Right renal pelvis (tissue), 4 donors: ENCODE measurements at regions not wholly inside any gene's neighbourhood (a gene's known extent, or its start where the extent isn't known, plus 50 kb on each side); places are given as distances from the start of the nearest gene placed in this dataset.

Source experiments
- DNase-seq, 4 donors: peaks; one replicate each; pipeline ENCODE4 v3.0.0-alpha.2; 2013; ENCODE audit warnings: low read depth in 4 of 4, low spot score in 3 of 4, missing footprints in 1 of 4

DNA sequence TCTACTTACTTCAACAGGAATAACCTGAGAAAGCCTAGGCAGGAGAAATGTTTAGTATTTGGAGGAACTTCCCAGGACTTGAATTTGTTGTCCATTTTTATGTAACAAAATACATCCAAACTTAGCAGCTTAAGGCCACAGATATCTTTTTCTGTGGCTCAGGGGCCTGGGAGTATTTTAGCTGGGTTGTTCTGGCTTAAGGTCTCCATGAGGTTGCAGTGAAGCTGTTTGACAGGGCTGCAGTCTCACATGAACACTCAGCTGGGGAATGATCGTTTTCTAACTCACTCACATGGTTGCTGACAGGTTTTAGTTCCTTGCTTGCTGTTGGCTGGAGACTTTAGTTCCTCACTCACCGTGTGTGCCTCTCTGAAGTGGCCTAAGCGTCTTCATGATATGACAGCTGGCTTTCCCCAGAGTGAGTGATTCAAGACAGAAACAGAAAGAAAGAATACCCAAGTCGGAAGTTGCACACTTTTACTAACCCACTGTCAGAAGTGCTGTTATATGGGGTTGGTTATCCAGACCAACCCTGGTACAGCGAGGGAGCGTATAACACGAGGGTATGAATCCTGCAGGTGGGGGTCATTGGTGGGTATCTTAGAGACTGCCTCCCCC is 229.7 kb upstream of the TBL1XR1 start:
- DNase-seq, result no peak

DNA sequence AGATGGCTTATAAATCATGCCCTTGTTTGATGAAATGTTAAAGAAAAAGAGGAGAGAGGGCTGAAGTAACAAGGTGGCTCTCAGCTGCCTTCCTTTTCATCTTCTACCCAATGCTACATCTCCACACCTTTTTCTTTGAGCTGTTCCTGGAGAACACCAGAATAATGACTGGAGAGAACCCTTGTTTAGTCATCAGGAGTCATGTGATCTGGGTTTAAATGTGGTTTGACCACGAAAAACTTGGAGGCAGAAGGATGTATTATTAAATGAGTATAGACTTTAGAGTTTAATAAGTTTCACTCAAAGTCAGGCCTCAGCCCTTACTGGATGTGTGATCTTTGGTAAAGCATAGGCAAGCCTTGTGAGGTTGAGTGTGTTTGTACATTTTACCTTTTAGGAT is 230.3 kb upstream of the TBL1XR1 start:
- DNase-seq, result no peak

DNA sequence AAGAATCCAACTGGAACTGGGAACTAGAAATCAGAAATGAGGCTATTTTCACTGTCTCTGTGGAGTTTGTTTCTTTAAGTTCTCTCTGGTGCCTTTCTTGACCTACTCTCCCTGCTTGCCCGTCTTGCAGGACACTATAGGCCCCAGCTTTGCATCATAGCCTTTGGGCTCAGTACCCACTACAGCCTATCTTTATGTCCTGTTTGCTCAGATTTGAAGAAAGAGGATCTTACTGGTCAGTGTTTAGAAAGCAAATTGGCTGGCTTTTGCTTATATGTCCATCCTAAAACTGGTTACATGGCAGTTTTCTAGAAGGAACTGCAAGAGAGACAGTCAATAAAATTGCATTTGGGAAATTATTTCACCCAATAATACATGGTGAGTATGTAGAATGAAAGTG is 231.8 kb upstream of the TBL1XR1 start:
- DNase-seq, result no peak

DNA sequence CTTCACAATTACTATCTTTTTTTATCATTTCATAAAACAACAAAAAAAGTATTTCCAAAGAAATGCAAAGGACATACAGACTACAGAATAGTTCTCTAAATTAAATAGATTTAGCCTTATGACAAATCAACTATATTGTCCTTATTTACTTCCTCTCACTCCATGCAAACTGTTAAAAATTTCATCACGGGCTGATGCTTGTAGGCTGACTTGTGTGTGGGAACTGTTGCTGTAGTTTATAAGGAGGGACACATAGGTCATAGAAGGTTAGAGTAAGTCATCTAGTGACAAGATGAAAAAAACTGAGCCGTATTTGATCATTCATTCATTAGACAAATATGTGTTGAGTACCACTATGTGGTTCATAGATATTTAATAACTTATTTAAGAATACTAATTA is 232.5 kb upstream of the TBL1XR1 start:
- DNase-seq, result no peak

DNA sequence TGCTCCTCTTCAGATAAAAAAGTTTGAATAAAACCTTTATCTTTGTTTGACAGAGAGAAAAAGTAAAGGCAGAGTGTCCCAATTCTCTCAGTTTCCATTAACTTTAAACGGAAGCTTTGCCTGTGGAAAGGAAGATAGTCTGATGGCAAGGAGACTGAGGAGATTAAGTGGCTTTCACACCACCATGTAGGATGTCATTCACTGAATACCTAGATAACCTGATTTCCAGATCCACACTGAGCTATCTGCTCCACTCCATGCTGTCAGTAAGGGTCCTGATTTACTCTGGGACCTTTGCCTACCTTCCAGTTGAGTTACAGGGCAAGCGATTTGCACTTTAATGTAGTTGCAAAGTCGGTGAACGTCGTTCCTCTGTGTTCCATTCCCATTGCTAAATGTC is 233.4 kb upstream of the TBL1XR1 start:
- DNase-seq, result no peak

DNA sequence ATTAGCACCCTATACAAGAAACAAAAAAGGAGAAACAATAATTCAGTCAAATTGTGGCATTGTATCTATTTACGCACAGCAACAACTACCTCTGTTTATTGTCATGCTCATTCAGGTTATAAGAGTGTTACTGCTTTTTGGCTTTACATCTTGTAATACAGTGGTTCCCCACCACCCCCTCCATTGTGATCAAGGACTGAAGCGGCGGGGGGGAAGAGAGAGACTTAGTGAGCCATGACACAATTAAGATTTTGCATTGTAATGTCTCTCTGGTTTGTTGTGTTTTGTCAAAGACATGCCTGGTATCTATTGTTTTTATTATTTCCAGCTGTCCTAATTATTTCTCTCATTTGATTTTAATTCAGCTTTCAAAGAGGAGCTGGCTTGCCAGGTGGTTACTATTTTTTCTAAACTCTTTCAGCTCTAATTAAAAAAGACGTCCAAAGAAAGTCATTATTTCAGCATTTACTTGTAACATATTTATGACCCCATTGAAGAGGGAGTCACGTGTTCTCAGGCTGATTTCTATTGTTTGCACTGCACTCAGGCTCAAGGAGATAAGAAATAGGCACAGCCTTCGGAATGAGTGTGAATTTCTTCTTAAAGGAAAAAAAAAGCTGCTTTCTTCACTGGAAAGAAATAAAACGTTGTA is 234.4 kb upstream of the TBL1XR1 start:
- DNase-seq, result no peak

DNA sequence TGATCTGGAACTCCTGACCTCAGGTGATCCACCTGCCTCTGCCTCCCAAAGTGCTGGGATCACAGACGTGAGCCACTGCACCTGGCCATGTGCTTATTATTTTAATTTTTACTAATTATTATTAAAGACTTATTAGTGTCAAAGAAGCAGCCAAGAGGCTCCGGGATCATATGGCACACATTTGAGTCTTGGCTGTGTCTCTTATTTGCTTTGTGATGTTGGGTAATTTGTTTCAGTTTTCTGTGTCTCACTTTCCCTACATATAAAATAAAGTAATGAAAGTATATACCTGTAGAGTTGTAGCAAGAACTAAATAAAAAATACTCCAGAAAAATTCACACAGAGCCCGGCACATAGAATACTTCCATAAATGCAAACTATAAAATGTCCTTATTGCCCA is 238.0 kb upstream of the TBL1XR1 start:
- DNase-seq, result no peak

DNA sequence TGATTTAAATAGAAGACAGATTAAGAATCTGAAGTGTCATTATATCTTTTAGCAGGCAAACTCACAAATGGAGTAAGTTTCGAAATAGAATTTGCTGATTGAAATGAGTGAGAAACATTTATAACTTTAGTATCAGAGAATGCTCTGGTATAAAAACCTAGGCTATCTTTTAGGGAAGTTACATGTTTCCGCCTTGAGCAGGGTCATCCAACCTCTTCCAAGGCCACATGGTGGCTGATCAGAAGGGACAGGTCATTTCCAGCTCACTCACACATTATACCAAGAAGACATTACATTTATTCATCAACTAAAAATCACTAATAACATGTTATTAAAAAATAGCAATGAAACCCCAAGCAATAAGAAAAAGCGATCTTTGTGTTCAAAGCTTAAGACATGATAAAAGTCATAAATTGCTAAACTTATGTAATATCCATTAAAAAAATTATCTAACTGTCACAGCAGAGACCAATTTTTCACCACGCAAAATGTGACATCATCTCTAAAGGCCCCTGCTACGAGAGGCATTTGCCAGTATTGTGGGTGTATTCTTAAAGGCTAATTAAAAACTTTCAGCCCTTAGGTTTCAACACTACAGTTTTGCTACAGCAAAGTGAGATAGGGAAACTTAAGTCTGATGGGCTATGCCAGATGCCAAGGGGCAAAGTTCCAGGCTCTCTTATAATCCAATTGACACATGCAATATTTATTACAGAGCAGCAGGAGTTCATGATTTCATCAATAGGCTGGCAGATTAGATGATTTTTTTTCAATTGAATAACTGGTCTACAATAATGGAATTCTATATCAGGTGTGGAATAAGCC is 240.4 kb upstream of the TBL1XR1 start:
- DNase-seq, result no peak

DNA sequence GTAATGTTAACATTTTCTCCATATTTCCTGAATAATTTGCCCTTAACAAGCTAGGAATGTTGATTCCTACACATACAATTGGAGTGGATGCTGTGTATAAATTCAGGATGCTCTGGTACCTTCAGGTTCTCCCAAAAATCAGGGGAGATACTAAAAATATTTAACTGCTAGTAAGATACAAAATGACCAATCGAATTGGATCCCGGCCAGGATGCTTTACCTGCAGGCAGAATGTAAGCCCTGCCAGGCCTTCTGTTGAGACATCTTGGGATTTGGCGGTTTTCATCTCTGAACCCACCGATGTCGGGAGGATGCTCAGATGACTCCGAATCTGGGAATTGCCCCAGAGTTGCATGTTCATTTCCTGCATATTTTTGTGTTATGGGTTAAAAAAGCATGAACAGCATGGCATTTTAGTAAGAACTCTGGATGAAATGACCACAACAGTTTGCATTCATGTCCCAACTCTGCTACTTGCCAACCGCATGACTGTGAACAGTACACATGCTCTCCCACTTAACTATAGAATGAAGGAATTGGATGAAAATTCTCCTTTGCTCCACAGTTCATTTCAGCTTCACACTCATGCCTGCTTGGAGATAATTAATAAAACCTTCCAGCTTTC is 241.4 kb upstream of the TBL1XR1 start:
- DNase-seq, result no peak

DNA sequence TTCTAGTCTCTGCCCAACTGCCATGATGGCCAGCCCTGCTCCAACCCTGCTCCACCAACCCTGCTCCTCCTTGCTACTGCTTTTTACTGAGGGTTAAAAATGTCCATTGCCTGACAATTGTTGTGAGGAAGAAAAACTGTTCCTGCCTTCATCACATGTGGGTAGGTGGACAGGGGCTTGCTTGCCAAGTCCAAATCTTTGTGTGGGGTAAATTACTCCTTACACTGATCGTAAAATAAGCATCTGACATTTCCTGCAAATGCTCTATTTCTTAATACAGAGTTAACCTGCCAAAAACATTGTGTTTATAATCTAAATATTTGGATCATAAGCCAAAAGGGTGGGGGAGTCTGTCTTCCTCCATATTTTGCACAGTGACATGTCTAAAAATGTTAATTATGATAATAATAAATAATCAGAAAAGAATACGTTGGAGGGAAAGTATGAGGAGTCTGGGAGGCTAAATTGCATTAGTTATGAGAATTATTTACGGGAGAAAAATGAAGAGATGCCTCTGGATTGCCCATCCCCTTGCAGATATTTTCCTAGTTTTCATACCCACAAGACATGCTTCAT is 242.5 kb upstream of the TBL1XR1 start:
- no peak for DNase-seq

DNA sequence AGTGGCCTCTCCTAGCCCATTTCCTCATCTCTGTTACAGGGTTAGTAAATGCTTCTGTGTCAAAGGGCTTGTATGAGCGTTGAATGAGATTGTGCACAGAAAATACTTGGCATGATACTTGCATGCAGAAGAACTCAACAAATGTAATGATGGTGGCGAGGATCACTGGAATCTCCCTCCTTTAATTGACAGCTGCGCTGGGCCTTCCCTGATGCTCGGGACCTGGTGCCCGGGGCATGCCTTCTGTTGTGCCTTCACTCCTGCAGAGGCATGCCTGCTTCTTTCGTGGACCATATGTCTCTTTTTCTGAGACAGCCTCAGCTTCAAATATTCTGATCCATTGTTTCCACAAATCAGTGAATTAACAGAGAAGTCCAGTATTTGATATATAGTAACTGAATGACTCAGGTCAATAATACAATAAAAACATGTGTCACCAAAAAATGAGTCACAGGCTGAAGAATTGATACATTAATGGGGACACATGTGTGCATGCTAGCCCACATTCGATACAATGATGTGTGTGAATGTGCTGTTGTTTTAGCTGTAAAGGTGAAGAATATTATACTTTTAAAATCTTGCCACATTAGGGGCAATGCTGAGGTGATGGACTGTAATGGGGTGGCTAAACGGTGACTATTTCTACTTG is 243.3 kb upstream of the TBL1XR1 start:
- DNase-seq, result no peak

DNA sequence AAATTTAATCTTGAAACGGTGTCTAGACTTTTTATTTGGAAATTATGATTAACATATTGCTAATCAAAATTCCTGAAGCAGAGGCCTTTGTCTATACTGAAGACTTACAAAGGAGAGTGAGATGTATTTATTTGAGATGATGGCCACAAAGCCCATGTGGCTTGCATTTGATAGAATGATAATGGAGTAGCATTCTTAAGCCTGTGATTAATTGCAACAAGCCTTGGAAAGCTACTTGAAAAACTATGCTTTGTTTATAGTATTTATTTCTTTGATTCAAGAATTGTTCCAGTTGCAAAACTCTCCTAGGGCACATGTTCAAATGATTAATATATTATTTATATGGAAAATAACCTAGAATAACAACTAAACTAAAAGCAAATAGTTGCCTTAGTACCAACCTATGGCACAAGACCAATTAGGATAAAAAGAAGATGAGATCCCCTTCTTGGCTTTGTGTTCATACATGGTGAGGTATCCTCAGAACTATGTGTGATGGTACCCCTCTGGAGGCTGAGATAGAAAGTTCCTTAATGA is 244.1 kb upstream of the TBL1XR1 start:
- DNase-seq, result no peak

DNA sequence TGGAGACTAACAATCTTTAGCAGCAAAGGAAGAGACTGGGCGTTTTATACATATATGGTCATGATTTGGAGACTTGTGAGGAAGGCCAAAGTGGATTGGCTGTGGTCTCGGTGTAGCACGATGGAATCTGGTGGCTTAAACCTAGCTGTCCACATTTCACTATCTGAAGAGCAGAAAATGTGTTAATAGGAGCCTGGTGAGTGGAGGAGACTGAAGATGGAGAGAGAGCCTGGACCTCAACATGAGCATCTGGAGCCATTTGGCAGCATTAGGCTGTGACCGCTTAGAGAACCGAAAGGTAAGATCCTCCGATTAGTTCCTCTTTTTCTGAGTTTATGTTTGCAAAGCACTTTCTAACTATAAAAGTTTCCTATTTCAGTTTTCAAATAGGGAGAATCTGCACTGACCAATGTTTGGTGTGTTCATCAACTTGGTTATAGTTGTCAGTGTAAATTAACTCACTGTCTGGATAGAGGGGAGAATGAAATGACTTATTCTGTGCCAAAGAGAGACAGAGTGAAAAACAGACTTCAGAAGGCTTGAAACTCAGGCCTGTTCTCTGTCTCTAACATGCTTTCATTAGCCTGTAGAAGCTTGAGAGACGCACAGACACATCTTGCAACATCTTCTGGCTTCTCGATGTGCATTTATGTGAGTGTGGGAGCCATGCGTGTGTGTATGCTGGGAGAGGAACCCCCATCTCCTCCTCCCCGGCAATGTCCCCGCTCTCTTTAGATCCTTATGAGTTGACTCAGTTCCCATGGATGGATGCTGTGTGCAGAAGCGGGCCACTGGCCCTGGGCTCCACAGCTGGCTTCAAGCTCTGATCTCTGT is 244.7 kb upstream of the TBL1XR1 start:
- DNase-seq, result no peak

DNA sequence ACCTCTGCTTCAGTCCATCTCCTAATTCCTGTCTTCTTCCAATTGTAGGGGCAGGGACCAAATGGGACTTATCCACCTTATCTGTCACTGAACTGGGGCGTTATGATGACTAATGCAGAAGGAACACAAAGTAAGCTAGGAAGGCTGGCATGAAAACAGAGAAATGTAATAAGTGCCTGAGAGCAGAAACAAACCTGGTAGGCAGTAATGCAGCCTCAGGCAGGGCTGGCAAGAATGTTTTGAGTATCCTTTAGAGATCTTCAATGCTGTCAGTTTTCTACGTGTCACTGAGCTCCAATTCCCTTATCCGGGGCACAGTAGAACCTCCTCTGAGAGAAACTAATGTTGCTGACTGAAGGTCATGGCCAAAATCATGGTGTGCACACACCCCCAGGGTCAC is 246.2 kb upstream of the TBL1XR1 start:
- no peak for DNase-seq

DNA sequence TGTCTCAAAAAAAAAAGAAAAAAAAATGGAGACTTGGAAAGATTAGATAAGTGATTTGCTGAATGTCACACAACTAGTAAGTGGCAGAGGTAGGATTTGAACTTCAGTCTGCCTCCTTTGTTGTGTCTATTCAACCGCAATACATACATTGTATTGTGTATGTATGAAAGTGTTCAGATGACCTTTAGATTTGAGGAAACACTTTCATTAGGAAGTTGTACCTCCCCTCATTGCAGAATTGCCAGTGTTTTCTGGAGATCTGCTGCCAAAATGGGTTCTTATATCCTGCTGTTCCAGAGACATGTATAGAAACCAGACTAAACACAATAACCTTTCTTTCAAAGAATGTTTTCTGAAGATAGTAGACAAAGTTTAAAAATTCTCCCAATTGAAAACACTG is 247.4 kb upstream of the TBL1XR1 start:
- no peak for DNase-seq

DNA sequence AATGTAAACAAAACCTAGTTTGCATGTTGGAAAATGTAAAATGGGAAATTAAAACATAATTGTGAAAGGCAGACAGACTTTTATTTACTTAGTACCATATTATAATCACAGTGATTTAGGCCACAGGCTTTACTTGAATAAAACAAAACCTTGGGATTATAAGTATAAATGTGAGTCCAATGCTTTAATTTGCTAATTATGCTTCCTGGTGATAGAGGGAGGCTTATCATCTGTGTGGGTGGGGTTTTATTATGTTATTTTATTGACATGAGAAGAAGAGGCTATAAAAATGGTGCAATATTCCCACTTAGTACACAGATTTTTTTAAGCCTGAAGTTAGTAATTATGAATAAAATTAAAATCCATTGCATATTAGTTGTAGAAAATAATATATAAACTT is 248.3 kb upstream of the TBL1XR1 start:
- DNase-seq, result no peak

DNA sequence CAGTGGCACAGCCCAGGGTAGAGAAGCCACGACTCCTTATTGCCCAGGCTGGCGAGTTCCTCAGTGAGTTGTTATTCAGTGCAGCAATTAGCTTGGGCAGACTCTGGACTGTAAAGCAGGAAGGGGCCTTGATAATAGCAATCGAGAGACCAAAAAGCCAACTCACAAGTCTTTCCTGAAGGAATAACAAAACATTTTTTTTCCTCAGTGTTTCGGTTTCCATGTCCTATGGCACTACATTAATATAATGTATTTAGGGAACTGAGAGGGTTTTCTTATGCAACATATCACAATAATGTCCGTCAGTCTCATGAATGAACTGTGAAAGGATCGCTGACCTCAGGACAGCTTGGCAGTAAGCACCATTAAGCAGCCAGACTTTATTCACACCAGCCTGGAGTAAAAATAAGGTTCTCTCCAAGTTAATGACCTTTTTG is 248.9 kb upstream of the TBL1XR1 start:
- no peak for DNase-seq

DNA sequence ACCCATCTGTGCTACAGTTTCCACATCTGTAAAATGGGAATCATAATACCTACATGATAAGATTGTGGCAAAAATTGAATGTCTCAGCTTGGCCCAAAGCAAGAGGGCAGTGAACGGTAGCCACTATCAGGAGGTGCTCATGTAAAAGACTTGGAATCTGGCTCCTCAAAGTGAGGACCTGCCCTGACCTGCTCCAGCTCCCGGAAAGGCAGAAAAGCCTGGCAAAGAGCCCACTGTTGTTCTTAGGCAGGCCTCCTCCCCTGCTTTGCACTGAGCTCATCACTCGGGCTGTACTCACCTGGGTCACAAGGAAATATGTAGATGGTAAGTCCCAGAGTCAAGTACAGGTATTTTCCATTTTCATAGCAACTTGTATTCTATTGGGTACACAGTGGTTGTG is 250.7 kb upstream of the TBL1XR1 start:
- no peak for DNase-seq

DNA sequence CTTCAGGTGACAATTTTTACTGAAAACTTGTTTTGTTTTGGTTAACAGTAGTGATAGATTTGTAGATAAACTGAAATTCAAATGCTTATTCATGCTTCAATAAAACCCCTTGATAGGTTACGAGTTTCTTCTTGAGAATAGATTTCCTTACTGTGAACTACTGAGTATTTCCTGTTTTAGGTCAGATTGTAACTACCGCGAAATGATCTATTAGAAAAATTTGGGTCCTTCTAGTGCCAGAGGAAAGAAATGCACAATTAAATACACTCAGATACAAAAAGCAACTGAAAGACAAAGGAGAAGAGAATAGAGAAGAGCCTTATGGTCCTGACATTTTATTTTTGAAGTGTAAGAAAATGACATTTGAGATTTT is 251.7 kb upstream of the TBL1XR1 start:
- no peak for DNase-seq
